GM19351 (cell line): ENCODE measurements at regions not wholly inside any gene's neighbourhood (a gene's known extent, or its start where the extent isn't known, plus 50 kb on each side); places are given as distances from the start of the nearest gene placed in this dataset.

Source experiments
- ATAC-seq: cut with Tn5 transposase; IDR thresholded peaks from one replicate; pipeline ENCODE4 v1.9.1; 2021; ENCODE audit warnings: mild to moderate bottlenecking, moderate library complexity; ENCODE audit not compliant: unreplicated experiment

GRCh38 chr2:215749092-215749957, 264.0 kb downstream of the MREG start:
- no peak for ATAC-seq

- ATAC-seq = no peak
Observed at GRCh38 chr2:215748446-215748845, 264.9 kb downstream of the MREG start.

- ATAC-seq = no peak
Observed at GRCh38 chr2:215746887-215747615, 266.3 kb downstream of the MREG start.

- ATAC-seq = no peak
Observed at GRCh38 chr2:215746226-215746886, 267.0 kb downstream of the MREG start.

- no peak for ATAC-seq
Observed at GRCh38 chr2:215745331-215745730, 268.0 kb downstream of the MREG start.

GRCh38 chr2:215744514-215744913, 268.8 kb downstream of the MREG start:
- no peak for ATAC-seq

GRCh38 chr2:215743066-215743465, 270.3 kb downstream of the MREG start:
- no peak for ATAC-seq

GRCh38 chr2:215742021-215742420, 271.3 kb downstream of the MREG start:
- no peak for ATAC-seq

- no peak for ATAC-seq
Observed at GRCh38 chr2:215740071-215740470, 273.3 kb downstream of the MREG start.

GRCh38 chr2:215738351-215738750, 275.0 kb downstream of the MREG start:
- no peak for ATAC-seq

- ATAC-seq = no peak
Observed at GRCh38 chr2:215737477-215737876, 275.9 kb downstream of the MREG start.

GRCh38 chr2:215736653-215737290, 276.6 kb downstream of the MREG start:
- no peak for ATAC-seq

GRCh38 chr2:215731108-215731658, 282.2 kb downstream of the MREG start:
- ATAC-seq = no peak

GRCh38 chr2:215729985-215730620, 283.2 kb downstream of the MREG start:
- ATAC-seq = no peak

- peak; percentile 81 for ATAC-seq
Observed at GRCh38 chr2:215728504-215729065, 284.8 kb downstream of the MREG start.

- peak; percentile 39 for ATAC-seq
Observed at GRCh38 chr2:215727507-215728503, 285.5 kb downstream of the MREG start.

GRCh38 chr2:215726070-215726469, 287.3 kb downstream of the MREG start:
- ATAC-seq = no peak

GRCh38 chr2:215724146-215724545, 288.3 kb upstream of the FN1 start:
- no peak for ATAC-seq

GRCh38 chr2:215723631-215724011, 287.8 kb upstream of the FN1 start:
- no peak for ATAC-seq
